ENCODE measurements at regions not wholly inside any gene's neighbourhood (a gene's known extent, or its start where the extent isn't known, plus 50 kb on each side); places are given as distances from the start of the nearest gene placed in this dataset.

- no peak for TF ChIP-seq E2F1 (CRISPR knock-in tag; IDR thresholded peaks at IDR 0.05)
Measured at GRCh38 chr10:111187096-111187495, 110.3 kb downstream of the ADRA2A start (continued).

GRCh38 chr10:111199587-111199986 lies 122.8 kb downstream of the ADRA2A start:
- Mint-ChIP-seq H3K4me1 (peaks cover under 1% of the 10 kb centered on the region), H3K4me3 (no peak overlapping the region), H3K9me3 (peaks cover 7% of the 10 kb centered on the region), H3K36me3 (peaks cover 4% of the 10 kb centered on the region; the same call in 1 of the 2 replicates), H3K27ac (no peak overlapping the region), H3K27me3 (ENCODE audit: low read depth) (no peaks in the 10 kb centered on the region; the same call in 1 of the 2 replicates)
- ChIA-PET CTCF (interaction anchor here (0.7 kb wide), 1 partner anchor 527 kb away, joined by 3 read pairs; no protein-coding TSS in a partner anchor), POLR2A (no interaction called here)
- no peak for TF ChIP-seq NR2C2 (CRISPR knock-in tag; IDR thresholded peaks at IDR 0.05)
- DNase-seq (ENCODE audit: low spot score), result no peak
- ATAC-seq, result no peak

- no peak for DNase-seq (ENCODE audit: low spot score)
- peaks cover 8% of the 10 kb centered on the region for H3K4me1 Mint-ChIP-seq
- no peak overlapping the region for H3K4me3 Mint-ChIP-seq
- no peaks in the 10 kb centered on the region for H3K27me3 Mint-ChIP-seq (ENCODE audit: low read depth)
- POLR2A ChIA-PET, result no interaction called here
- H3K9me3 Mint-ChIP-seq, result no peaks in the 10 kb centered on the region
- CTCF ChIA-PET, result interaction anchor here (1.4 kb wide), 1 partner anchor 124 kb away, joined by 7 read pairs; the partner anchor contains the start of gene ADRA2A
- TF ChIP-seq ATF1 (CRISPR knock-in tag; IDR thresholded peaks at IDR 0.05), result no peak
- TF ChIP-seq GABPB1 (CRISPR knock-in tag; IDR thresholded peaks at IDR 0.05), result no peak
- no peak for TF ChIP-seq ZNF425 (CRISPR knock-in tag; conservative IDR thresholded peaks at IDR 0.05)
- TF ChIP-seq SP1 (CRISPR knock-in tag; conservative IDR thresholded peaks at IDR 0.05), result no peak
- TF ChIP-seq USF1 (CRISPR knock-in tag; IDR thresholded peaks at IDR 0.05), result no peak
- TF ChIP-seq GRHL2 (CRISPR knock-in tag; IDR thresholded peaks at IDR 0.05; ENCODE audit: insufficient replicate concordance, severe bottlenecking), result no peak
- no peak for TF ChIP-seq ZNF263 (CRISPR knock-in tag; IDR thresholded peaks at IDR 0.05; ENCODE audit: low read depth)
- TF ChIP-seq NR1H2 (CRISPR knock-in tag; IDR thresholded peaks at IDR 0.05), result no peak
- no peak for TF ChIP-seq MYBL2 (CRISPR knock-in tag; IDR thresholded peaks at IDR 0.05)
- no peak for TF ChIP-seq RORB (CRISPR knock-in tag; IDR thresholded peaks at IDR 0.05)
- TF ChIP-seq JAZF1 (CRISPR knock-in tag; IDR thresholded peaks at IDR 0.05), result no peak
- TF ChIP-seq IRF1 (CRISPR knock-in tag; IDR thresholded peaks at IDR 0.05), result no peak
- TF ChIP-seq CREB1 (CRISPR knock-in tag; IDR thresholded peaks at IDR 0.05), result no peak
- no peak for TF ChIP-seq MLX (CRISPR knock-in tag; IDR thresholded peaks at IDR 0.05)
- H3K27ac Mint-ChIP-seq, result no peak overlapping the region
- H3K36me3 Mint-ChIP-seq, result no peaks in the 10 kb centered on the region
- no peak for ATAC-seq
Measured at GRCh38 chr10:111200505-111201186, 123.8 kb downstream of the ADRA2A start.

Data from WTC11 (cell line).